ENCODE measurements at regions not wholly inside any gene's neighbourhood (a gene's known extent, or its start where the extent isn't known, plus 50 kb on each side); places are given as distances from the start of the nearest gene placed in this dataset.

GRCh38 chr16:8496364-8496763, 93.9 kb downstream of the TMEM114 start (continued):
- TF ChIP-seq ETS1 (IDR thresholded peaks at IDR 0.05) (no peak), JUNB (IDR thresholded peaks at IDR 0.05; ENCODE audit: unreplicated experiment) (no peak), NANOG (IDR thresholded peaks at IDR 0.05; ENCODE audit: borderline replicate concordance) (no peak), EZH2phosphoT487 (IDR thresholded peaks at IDR 0.05; ENCODE audit: unreplicated experiment) (no peak)

GRCh38 chr16:8493972-8494371, 96.3 kb downstream of the TMEM114 start:
- Histone ChIP-seq H3K4me1 (ENCODE audit: insufficient read depth) (0 out of 2 replicates have a peak, but pooled peaks cover 5% of the 10 kb centered on the region), H3K4me2 (no peak overlapping the region), H3K4me3 (no peak overlapping the region), H3K27ac (ENCODE audit: low read depth) (no peak overlapping the region), H4K20me1 (replicated peaks; ENCODE audit: insufficient read depth) (no peaks in the 10 kb centered on the region), H3K36me3 (ENCODE audit: insufficient read depth) (no peaks in the 10 kb centered on the region), H3K79me2 (replicated peaks; ENCODE audit: insufficient read depth) (no peaks in the 10 kb centered on the region), H2AFZ (no peak overlapping the region), H3K27me3 (ENCODE audit: insufficient read depth) (no peaks in the 10 kb centered on the region), H3K9me2 (ENCODE audit: insufficient read depth) (no peaks in the 10 kb centered on the region), H3F3A (replicated peaks; ENCODE audit: low read depth) (no peaks in the 10 kb centered on the region)
- no peak overlapping the region for H3K4me3 Mint-ChIP-seq
- ATAC-seq (peak; percentile 91), DNase-seq (ENCODE audit: low spot score) (peak; percentile 1)
- no peak overlapping the region for H3K27ac Mint-ChIP-seq
- peaks cover 7% of the 10 kb centered on the region for H3K4me1 Mint-ChIP-seq
- TF ChIP-seq JUNB (IDR thresholded peaks at IDR 0.05; ENCODE audit: unreplicated experiment) (no peak), CTCF (conservative IDR thresholded peaks at IDR 0.05; ENCODE audit: low read depth in 2 of 2) (peak in 1 of 2 experiments; percentile 30; a peak in 3 of 4 replicates), ZNF114 (CRISPR knock-in tag; IDR thresholded peaks at IDR 0.05) (no peak)
- peaks cover 3% of the 10 kb centered on the region for H3K27me3 Mint-ChIP-seq (ENCODE audit: insufficient read depth, low read depth, poor library complexity)
- H3K9me3 Mint-ChIP-seq: no peaks in the 10 kb centered on the region
- H3K36me3 Mint-ChIP-seq (ENCODE audit: low read depth): no peaks in the 10 kb centered on the region

GRCh38 chr16:8492690-8493089, 97.6 kb downstream of the TMEM114 start:
- ATAC-seq (no peak), DNase-seq (ENCODE audit: low spot score) (no peak)
- Histone ChIP-seq H3K36me3 (ENCODE audit: insufficient read depth) (no peaks in the 10 kb centered on the region), H3K9me2 (ENCODE audit: insufficient read depth) (no peaks in the 10 kb centered on the region), H3K4me1 (ENCODE audit: insufficient read depth) (0 out of 2 replicates have a peak, but pooled peaks cover 5% of the 10 kb centered on the region), H3K27me3 (ENCODE audit: insufficient read depth) (no peaks in the 10 kb centered on the region), H3K4me2 (no peak overlapping the region), H3K79me2 (replicated peaks; ENCODE audit: insufficient read depth) (no peaks in the 10 kb centered on the region), H3K27ac (ENCODE audit: low read depth) (no peak overlapping the region), H3F3A (replicated peaks; ENCODE audit: low read depth) (no peaks in the 10 kb centered on the region), H3K4me3 (no peak overlapping the region), H4K20me1 (replicated peaks; ENCODE audit: insufficient read depth) (no peaks in the 10 kb centered on the region), H2AFZ (no peak overlapping the region)
- Mint-ChIP-seq H3K4me1 (peaks cover 7% of the 10 kb centered on the region), H3K4me3 (no peak overlapping the region), H3K36me3 (ENCODE audit: low read depth) (no peaks in the 10 kb centered on the region), H3K9me3 (no peaks in the 10 kb centered on the region), H3K27me3 (ENCODE audit: insufficient read depth, low read depth, poor library complexity) (peaks cover 3% of the 10 kb centered on the region), H3K27ac (no peak overlapping the region)
- TF ChIP-seq CTCF (conservative IDR thresholded peaks at IDR 0.05; ENCODE audit: low read depth in 2 of 2): no peak
- TF ChIP-seq NANOG (IDR thresholded peaks at IDR 0.05; ENCODE audit: borderline replicate concordance): no peak
- no peak for TF ChIP-seq EZH2phosphoT487 (IDR thresholded peaks at IDR 0.05; ENCODE audit: unreplicated experiment)
- TF ChIP-seq REST (IDR thresholded peaks at IDR 0.05; ENCODE audit: unreplicated experiment): no peak
- no peak for TF ChIP-seq CREB1 (CRISPR knock-in tag; IDR thresholded peaks at IDR 0.05; ENCODE audit: low read depth)
- TF ChIP-seq STAT1 (IDR thresholded peaks at IDR 0.05; ENCODE audit: unreplicated experiment): no peak
- TF ChIP-seq EZH2 (IDR thresholded peaks at IDR 0.05; ENCODE audit: low read depth, unreplicated experiment): no peak

All from GM23338 (cell line).